Muscle of leg (tissue), 3 donors: ENCODE measurements at regions not wholly inside any gene's neighbourhood (a gene's known extent, or its start where the extent isn't known, plus 50 kb on each side); places are given as distances from the start of the nearest gene placed in this dataset.

ENCODE experiments used
- DNase-seq: peaks from one replicate; pipeline ENCODE4 v3.0.0; 2013
- H3K27ac ChIP-seq: one replicate; pipeline ENCODE4 v1.5.1; 2013; ENCODE audit warnings: mild to moderate bottlenecking, low read length, control low read depth
- H3K27me3 ChIP-seq: one replicate; pipeline ENCODE4 v1.6.1; 2013; ENCODE audit warnings: low read length; ENCODE audit not compliant: control insufficient read depth, insufficient read depth
- H3K36me3 ChIP-seq: one replicate; pipeline ENCODE4 v1.6.1; 2013; ENCODE audit warnings: low read length; ENCODE audit not compliant: control insufficient read depth, insufficient read depth
- H3K4me1 ChIP-seq: one replicate; pipeline ENCODE4 v1.6.1; 2013; ENCODE audit warnings: low read length; ENCODE audit not compliant: control insufficient read depth, insufficient read depth
- H3K4me3 ChIP-seq: one replicate; pipeline ENCODE4 v1.5.1; 2013; ENCODE audit warnings: low read length, control low read depth
- H3K9me3 ChIP-seq: replicated peaks from 2 replicates; pipeline ENCODE4 v1.6.1; 2013; ENCODE audit warnings: low read depth, low read length; ENCODE audit not compliant: control insufficient read depth
- WGBS: methylation state at CpG from one replicate; pipeline ENCODE4 v1.1.5; 2013; ENCODE audit warnings: missing lambda C conversion rate; ENCODE audit not compliant: insufficient coverage; 5-methylcytosine and 5-hydroxymethylcytosine counted together

- WGBS, result 89% methylated on average over 4 of the region's 4 CpGs
- Histone ChIP-seq H3K9me3 (no peaks in the 10 kb centered on the region), H3K27me3 (peaks cover 2% of the 10 kb centered on the region), H3K27ac (no peak overlapping the region), H3K4me3 (no peak overlapping the region), H3K36me3 (no peaks in the 10 kb centered on the region), H3K4me1 (no peaks in the 10 kb centered on the region)
- DNase-seq, result no peak
Measured at GRCh38 chr10:118903251-118903650, 126.3 kb upstream of the NANOS1 start.

DNA sequence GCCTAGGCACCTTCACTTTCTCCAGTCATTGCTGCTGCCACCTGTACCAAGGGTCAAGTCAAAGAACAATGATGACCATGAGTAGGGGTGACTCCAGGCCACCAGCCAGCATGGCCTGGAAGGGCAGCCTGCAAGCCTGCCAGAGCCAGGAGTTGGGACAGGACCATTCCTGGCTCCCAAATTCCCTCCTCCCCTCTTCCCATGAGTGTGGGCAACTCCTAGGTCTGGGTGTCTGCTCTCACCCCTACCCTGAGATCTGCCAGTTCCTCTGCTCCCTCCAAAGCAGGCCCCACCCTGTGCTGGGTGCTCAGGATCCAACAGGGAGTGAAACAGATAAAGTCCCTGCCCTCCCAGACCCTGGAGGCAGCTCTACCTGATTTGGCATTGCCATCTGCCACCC, 125.8 kb upstream of the NANOS1 start:
- Histone ChIP-seq H3K27me3 (peaks cover 2% of the 10 kb centered on the region), H3K9me3 (no peaks in the 10 kb centered on the region), H3K36me3 (no peaks in the 10 kb centered on the region), H3K4me1 (no peaks in the 10 kb centered on the region), H3K4me3 (no peak overlapping the region), H3K27ac (no peak overlapping the region)
- DNase-seq, result no peak

DNA sequence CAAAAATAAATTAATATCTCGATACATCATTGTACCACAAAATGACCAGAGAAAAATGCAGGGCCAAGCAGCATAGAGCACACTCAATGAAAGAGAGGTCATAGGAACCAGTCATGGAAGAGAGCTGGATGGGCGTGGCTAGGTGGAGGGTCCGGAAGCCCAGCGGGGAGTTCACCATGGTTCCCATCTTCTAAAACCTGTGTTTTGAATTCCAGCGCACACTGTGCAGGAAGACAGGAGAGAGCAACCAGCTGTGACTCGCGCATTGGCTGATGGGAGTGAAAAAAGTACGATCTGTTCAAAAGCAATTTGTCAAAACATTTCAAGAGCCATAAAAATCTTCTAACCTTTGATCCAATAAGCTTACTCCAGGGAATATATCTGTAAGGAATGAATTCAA, 125.2 kb upstream of the NANOS1 start:
- Histone ChIP-seq H3K9me3 (no peaks in the 10 kb centered on the region), H3K27ac (no peak overlapping the region), H3K36me3 (no peaks in the 10 kb centered on the region), H3K4me1 (no peaks in the 10 kb centered on the region), H3K27me3 (peaks cover 2% of the 10 kb centered on the region), H3K4me3 (no peak overlapping the region)
- 81% methylated on average over 3 of the region's 8 CpGs for WGBS
- DNase-seq, result no peak

DNA sequence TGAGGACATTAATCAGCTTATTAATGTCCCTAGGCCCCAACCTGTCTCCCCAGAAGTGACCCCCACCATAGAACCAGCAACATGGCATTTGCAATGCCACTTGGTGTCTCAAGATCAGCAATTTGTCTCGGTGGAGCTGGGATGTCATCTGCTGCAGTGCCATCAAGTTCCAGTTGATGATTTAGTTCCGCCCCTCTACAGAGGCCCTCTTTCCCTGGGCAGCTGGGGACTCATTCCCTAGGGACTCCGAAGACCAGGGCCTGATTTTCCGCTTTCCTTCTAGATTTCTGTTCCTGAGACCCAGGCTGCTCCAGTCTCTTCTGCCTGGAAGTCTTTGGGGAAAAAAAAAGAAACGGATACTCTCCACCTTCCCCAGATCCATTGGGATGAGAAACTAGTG, 122.5 kb upstream of the NANOS1 start:
- WGBS, result 89% methylated on average over 3 of the region's 5 CpGs
- no peak for DNase-seq
- Histone ChIP-seq H3K27me3 (peaks cover 2% of the 10 kb centered on the region), H3K4me3 (no peak overlapping the region), H3K36me3 (no peaks in the 10 kb centered on the region), H3K4me1 (no peaks in the 10 kb centered on the region), H3K27ac (no peak overlapping the region), H3K9me3 (no peaks in the 10 kb centered on the region)

- H3K9me3 ChIP-seq, result no peaks in the 10 kb centered on the region
- H3K27ac ChIP-seq, result no peak overlapping the region
- no peaks in the 10 kb centered on the region for H3K4me1 ChIP-seq
- DNase-seq, result peak; percentile 31
- H3K36me3 ChIP-seq, result no peaks in the 10 kb centered on the region
- H3K4me3 ChIP-seq, result no peak overlapping the region
- H3K27me3 ChIP-seq, result peaks cover 2% of the 10 kb centered on the region
- 39% methylated on average over 15 of the region's 16 CpGs for WGBS
Measured at GRCh38 chr10:118908557-118909256, 120.8 kb upstream of the NANOS1 start.

DNA sequence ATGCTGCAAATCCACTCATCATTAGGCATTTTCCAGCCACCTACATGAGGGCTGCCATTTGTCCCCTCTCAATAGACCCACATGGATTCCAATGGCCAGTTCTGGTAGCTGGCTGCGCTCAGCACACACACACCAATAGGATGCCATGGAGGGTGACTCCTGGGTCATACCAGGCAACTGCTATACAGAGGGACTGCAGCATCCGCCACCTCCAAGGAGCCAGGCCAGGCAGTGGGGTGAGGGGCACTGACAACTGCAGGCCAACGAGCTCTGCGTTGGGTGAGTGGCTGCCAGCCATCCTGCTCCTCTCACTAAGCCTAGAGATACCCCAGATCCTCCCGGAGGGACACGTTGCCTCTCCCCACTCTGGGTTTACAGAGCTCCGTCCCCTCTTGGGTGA, 118.8 kb upstream of the NANOS1 start:
- Histone ChIP-seq H3K9me3 (no peaks in the 10 kb centered on the region), H3K36me3 (no peaks in the 10 kb centered on the region), H3K4me1 (peaks cover 2% of the 10 kb centered on the region), H3K27ac (no peak overlapping the region), H3K27me3 (peaks cover 3% of the 10 kb centered on the region), H3K4me3 (no peak overlapping the region)
- 100% methylated on average over 1 of the region's 7 CpGs for WGBS
- DNase-seq, result no peak

DNA sequence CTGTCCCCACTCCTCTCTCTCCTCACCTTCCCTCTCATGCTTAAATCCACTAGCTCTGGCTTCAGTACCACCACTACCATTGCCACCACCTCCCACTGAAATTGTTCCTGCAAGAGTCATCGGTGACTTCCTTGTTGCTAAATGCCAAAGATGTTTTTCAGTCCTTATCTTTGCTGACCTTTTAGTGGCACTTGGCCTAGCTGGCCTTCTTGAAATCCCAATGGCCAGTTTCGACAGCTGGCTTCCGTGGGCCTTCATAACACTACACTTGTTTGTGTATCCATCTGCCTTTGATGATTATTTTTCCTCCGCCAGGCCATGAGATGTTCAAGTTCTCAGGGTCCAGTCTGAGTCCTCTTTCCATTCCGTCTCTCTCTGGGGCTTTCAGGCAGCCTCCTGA, 118.2 kb upstream of the NANOS1 start:
- H3K9me3 ChIP-seq, result no peaks in the 10 kb centered on the region
- no peak for DNase-seq
- no peaks in the 10 kb centered on the region for H3K36me3 ChIP-seq
- peaks cover 2% of the 10 kb centered on the region for H3K27me3 ChIP-seq
- peaks cover 2% of the 10 kb centered on the region for H3K4me1 ChIP-seq
- no peak overlapping the region for H3K27ac ChIP-seq
- H3K4me3 ChIP-seq, result no peak overlapping the region
- WGBS, result 64% methylated on average over 5 of the region's 5 CpGs

DNA sequence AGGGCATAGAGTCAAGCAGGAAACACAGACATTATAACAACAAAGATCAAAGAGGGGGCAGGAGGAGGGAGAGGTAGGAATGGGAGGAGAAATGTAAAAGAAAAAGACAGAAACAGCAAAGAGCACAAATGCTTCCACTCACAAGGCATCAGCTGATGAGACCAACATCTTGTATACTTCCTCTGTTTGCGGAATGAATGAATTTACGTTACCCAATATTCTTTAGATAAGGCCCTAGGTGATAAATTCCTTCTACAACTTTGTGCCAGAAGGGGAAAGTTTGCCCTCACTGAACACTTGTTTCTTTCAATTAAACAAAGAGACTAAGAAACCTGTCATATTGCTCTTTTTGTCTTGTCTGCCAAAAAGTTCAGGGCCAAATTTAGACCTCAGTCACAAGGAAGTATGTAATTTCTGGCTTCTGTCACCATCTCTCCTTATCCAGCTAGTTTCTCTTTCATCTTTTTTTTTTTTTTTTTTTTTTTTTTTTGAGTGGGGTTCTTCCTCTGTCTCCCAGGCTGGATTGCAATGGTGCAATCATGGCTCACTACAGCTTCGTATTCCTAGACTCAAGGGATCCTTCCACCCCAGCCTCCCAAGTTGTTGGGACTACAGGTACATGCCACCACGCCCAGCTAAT, 116.4 kb upstream of the NANOS1 start:
- H3K4me1 ChIP-seq, result peaks cover 2% of the 10 kb centered on the region
- no peaks in the 10 kb centered on the region for H3K9me3 ChIP-seq
- H3K36me3 ChIP-seq, result no peaks in the 10 kb centered on the region
- no CpG with 5 or more reads among the region's 4 CpGs for WGBS
- no peak overlapping the region for H3K4me3 ChIP-seq
- no peak overlapping the region for H3K27ac ChIP-seq
- DNase-seq, result peak; percentile 27
- peaks cover 2% of the 10 kb centered on the region for H3K27me3 ChIP-seq

- 50% methylated on average over 2 of the region's 4 CpGs for WGBS
- Histone ChIP-seq H3K27ac (no peak overlapping the region), H3K4me1 (peaks cover 2% of the 10 kb centered on the region)
Measured at GRCh38 chr10:118913825-118914224, 115.7 kb upstream of the NANOS1 start.

GRCh38 chr10:118914629-118915028, 114.9 kb upstream of the NANOS1 start:
- DNase-seq, result peak; percentile 45
- no peaks in the 10 kb centered on the region for H3K9me3 ChIP-seq
- H3K4me1 ChIP-seq, result peaks cover 2% of the 10 kb centered on the region
- 30% methylated on average over 2 of the region's 4 CpGs for WGBS
- no peaks in the 10 kb centered on the region for H3K36me3 ChIP-seq
- peaks cover 2% of the 10 kb centered on the region for H3K27me3 ChIP-seq
- H3K4me3 ChIP-seq, result no peak overlapping the region
- H3K27ac ChIP-seq, result no peak overlapping the region

More at GRCh38 chr10:118913825-118914224, 115.7 kb upstream of the NANOS1 start:
- H3K4me3 ChIP-seq, result no peak overlapping the region
- H3K36me3 ChIP-seq, result no peaks in the 10 kb centered on the region
- H3K27me3 ChIP-seq, result peaks cover 2% of the 10 kb centered on the region
- no peaks in the 10 kb centered on the region for H3K9me3 ChIP-seq
- no peak for DNase-seq
